HL-60 (cell line): ENCODE measurements at regions not wholly inside any gene's neighbourhood (a gene's known extent, or its start where the extent isn't known, plus 50 kb on each side); places are given as distances from the start of the nearest gene placed in this dataset.

ENCODE experiments used
- DNase-seq, 2 experiments: peaks; one replicate each; pipeline ENCODE4 v3.0.0-alpha.2; 2010 to 2020; ENCODE audit warnings: low read depth in 1 of 2, low spot score in 1 of 2
- H3K27ac ChIP-seq: fragments of 250-450 bp; sonication (Bioruptor Pico); replicated peaks from 2 replicates; pipeline ENCODE4 v1.5.1; 2020; ENCODE audit warnings: mild to moderate bottlenecking, moderate library complexity
- H3K27me3 ChIP-seq: fragments of 250-450 bp; sonication (Bioruptor Pico); 2 replicates; pipeline ENCODE4 v1.5.1; 2021; ENCODE audit warnings: mild to moderate bottlenecking, moderate library complexity; ENCODE audit not compliant: insufficient read depth, poor library complexity, severe bottlenecking
- H3K4me3 ChIP-seq: replicated peaks from 2 replicates; pipeline ENCODE4 v1.5.1; 2011; ENCODE audit warnings: mild to moderate bottlenecking, control low read depth, low read length; ENCODE audit not compliant: insufficient read depth
- CTCF ChIP-seq: IDR thresholded peaks from one replicate; pipeline ENCODE4 v1.5.1; 2011; ENCODE audit warnings: low read length, control low read depth, inconsistent platforms; ENCODE audit not compliant: insufficient read depth
- GABPA ChIP-seq: IDR thresholded peaks from 2 replicates; pipeline ENCODE4 v1.6.1; 2012; ENCODE audit warnings: low read depth
- POLR2AphosphoS5 ChIP-seq: IDR thresholded peaks from 2 replicates; pipeline ENCODE4 v1.6.1; 2012; ENCODE audit warnings: low read depth
- REST ChIP-seq: IDR thresholded peaks from 2 replicates; pipeline ENCODE4 v1.6.1; 2012; ENCODE audit warnings: low read depth; ENCODE audit not compliant: insufficient replicate concordance
- SPI1 ChIP-seq: IDR thresholded peaks from 2 replicates; pipeline ENCODE4 v1.6.1; 2012; ENCODE audit warnings: low read depth, mild to moderate bottlenecking, borderline replicate concordance

DNA sequence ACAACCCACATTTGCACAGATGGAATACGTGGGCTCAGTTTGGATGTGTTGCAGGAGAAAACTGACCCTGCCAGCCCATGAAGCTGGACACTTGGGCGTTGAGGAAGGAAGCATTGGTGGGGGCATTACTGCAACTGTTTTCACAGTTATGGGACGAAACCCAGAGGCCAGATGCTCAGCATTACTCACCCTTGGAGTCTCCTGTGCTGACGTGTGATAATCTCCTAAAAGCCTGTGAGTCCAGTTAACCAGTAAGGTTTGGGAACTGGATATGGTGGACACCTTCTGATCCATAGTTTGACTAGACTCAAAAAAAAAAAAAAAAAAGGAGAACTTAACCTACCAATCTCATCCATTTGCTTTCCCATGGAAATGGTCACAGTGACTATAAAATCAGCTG lies 52.8 kb upstream of the EGLN3 start:
- DNase-seq: no peak
- H3K4me3 ChIP-seq: no peak overlapping the region
- no peak overlapping the region for H3K27ac ChIP-seq
- TF ChIP-seq CTCF (no peak), GABPA (no peak), POLR2AphosphoS5 (no peak), REST (no peak), SPI1 (no peak)
- H3K27me3 ChIP-seq: no peaks in the 10 kb centered on the region

- TF ChIP-seq REST (no peak), GABPA (no peak), CTCF (no peak), SPI1 (no peak), POLR2AphosphoS5 (no peak)
- no peak overlapping the region for H3K27ac ChIP-seq
- no peak overlapping the region for H3K4me3 ChIP-seq
- H3K27me3 ChIP-seq: no peaks in the 10 kb centered on the region
- DNase-seq: no peak
Measured at GRCh38 chr14:34003082-34003668, 52.3 kb upstream of the EGLN3 start.
